Thoracic aorta (tissue), 2 donors: ENCODE measurements at regions not wholly inside any gene's neighbourhood (a gene's known extent, or its start where the extent isn't known, plus 50 kb on each side); places are given as distances from the start of the nearest gene placed in this dataset.

Source experiments
- ATAC-seq: fragments of 150-250 bp; one replicate; pipeline ENCODE4 v1.8.0; 2017; ENCODE audit warnings: low read depth; ENCODE audit not compliant: insufficient number of reproducible peaks, low FRiP score
- DNase-seq: peaks from one replicate; pipeline ENCODE4 v3.0.0-alpha.2; 2020; ENCODE audit warnings: low spot score
- H3K27ac ChIP-seq, 2 donors: fragments of 200-600 bp; sonication (generic); 1 replicate in 1 of 2; 2 replicates in 1 of 2; pipeline ENCODE4 v1.5.1; 2016; ENCODE audit warnings: mild to moderate bottlenecking in 2 of 2, moderate library complexity in 2 of 2
- H3K27me3 ChIP-seq: fragments of 200-600 bp; sonication (generic); replicated peaks from 2 replicates; pipeline ENCODE4 v1.6.0; 2016; ENCODE audit warnings: mild to moderate bottlenecking; ENCODE audit not compliant: insufficient read depth
- H3K36me3 ChIP-seq: fragments of 200-600 bp; sonication (generic); one replicate; pipeline ENCODE4 v1.5.1; 2016
- H3K4me1 ChIP-seq, 2 donors: fragments of 200-600 bp; sonication (generic); 1 replicate in 1 of 2; 2 replicates in 1 of 2; pipeline versions ENCODE4 v1.5.1 to v1.6.0; 2016; ENCODE audit warnings: low read depth in 2 of 2, mild to moderate bottlenecking in 1 of 2; ENCODE audit not compliant: control insufficient read depth in 1 of 2
- H3K4me3 ChIP-seq: fragments of 200-600 bp; sonication (generic); 2 replicates; pipeline ENCODE4 v1.5.1; 2016; ENCODE audit warnings: mild to moderate bottlenecking
- H3K9me3 ChIP-seq: fragments of 200-600 bp; sonication (generic); 2 replicates; pipeline ENCODE4 v1.5.1; 2016
- TF ChIP-seq, protein P1 (sequence below): fragments of 200-600 bp; sonication (generic); IDR thresholded peaks from one replicate; pipeline ENCODE4 v1.5.1; 2019; ENCODE audit warnings: antibody characterized with exemption

DNA sequence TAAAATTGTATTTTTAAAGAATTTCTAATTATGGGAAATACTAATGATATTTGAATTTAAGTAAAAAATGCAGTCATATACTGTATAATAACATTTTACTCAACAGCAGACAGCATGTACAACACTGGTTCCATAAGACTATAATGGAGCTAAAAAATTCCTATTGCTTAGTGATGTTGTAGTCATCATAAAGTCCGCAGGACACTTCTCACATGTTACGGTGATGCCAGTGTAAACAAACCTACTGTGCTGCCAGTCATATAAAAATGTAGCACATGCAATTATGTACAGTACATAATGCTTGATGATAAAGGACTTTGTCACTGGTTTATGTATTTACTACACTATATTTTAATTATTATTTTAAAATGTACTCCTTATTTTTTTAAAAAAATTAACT, 629.3 kb downstream of the IPMK start:
- no peaks in the 10 kb centered on the region for H3K27me3 ChIP-seq
- H3K4me1 ChIP-seq = no peaks in the 10 kb centered on the region
- DNase-seq = no peak
- H3K4me3 ChIP-seq = no peak overlapping the region
- H3K27ac ChIP-seq = no peak overlapping the region
- ATAC-seq = no peak
- no peaks in the 10 kb centered on the region for H3K36me3 ChIP-seq
- TF ChIP-seq, protein P1, sequence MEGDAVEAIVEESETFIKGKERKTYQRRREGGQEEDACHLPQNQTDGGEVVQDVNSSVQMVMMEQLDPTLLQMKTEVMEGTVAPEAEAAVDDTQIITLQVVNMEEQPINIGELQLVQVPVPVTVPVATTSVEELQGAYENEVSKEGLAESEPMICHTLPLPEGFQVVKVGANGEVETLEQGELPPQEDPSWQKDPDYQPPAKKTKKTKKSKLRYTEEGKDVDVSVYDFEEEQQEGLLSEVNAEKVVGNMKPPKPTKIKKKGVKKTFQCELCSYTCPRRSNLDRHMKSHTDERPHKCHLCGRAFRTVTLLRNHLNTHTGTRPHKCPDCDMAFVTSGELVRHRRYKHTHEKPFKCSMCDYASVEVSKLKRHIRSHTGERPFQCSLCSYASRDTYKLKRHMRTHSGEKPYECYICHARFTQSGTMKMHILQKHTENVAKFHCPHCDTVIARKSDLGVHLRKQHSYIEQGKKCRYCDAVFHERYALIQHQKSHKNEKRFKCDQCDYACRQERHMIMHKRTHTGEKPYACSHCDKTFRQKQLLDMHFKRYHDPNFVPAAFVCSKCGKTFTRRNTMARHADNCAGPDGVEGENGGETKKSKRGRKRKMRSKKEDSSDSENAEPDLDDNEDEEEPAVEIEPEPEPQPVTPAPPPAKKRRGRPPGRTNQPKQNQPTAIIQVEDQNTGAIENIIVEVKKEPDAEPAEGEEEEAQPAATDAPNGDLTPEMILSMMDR = no peak
- H3K9me3 ChIP-seq = no peaks in the 10 kb centered on the region

DNA sequence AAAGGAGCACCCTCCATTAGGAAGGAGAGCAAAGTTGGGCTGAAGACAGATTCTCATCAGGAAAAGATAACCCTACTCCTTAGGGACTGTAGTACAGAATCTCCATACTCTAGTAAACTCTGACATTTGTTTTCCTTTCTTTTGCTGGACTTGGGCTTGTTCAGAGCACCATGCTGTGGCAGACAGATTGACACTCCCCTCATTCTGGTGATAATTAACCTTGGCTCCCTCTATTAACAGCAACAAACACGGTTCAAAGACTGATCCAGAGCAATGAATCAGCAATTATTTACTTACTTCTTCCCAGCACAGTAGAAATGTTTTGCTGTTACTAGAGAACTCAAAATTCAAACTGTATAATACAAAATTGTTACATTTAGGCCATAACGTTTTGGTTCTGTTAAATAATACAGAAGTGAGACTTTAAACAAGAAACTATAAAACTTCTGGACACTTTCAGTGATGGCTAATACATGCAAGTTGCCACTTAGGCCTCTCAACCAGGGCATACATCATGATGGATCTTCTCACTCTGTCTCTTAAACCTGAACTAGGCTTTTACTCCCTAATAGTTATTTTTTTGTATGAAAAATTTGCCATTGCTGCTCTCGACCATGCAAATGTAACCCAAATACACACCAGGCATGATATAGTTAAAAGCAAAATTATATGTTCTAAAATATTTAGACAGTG, 639.0 kb downstream of the IPMK start:
- Histone ChIP-seq H3K4me1 (no peaks in the 10 kb centered on the region), H3K27me3 (no peaks in the 10 kb centered on the region), H3K36me3 (no peaks in the 10 kb centered on the region), H3K9me3 (no peaks in the 10 kb centered on the region), H3K4me3 (no peak overlapping the region), H3K27ac (no peak overlapping the region)
- DNase-seq (no peak), ATAC-seq (no peak)
- TF ChIP-seq, protein P1 = no peak

DNA sequence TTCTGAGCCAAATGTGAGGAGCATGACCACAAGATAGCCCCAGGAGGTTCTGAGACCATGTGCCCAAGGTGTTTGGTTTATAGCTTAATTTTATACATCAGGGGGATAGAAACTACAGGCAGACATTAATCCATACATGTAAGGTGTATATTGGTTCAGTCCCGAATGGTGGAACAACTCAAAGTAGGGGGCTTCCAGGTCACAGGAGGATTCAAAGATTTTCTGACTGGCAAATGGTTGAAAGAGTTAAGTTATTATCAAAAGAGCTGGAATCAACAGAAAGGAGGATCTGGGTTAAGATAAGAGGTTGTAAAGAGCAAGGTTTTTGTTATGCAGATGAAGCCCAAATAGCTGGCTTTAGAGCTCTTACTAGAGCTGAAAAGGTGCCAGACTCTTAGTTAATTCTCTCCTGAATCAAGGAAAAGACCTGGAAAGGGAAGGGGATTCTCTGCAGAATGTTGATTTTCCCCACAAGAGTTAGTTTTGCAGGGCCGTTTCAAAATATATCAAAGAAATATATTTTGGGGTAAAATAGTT, 640.0 kb downstream of the IPMK start:
- ATAC-seq (no peak), DNase-seq (no peak)

DNA sequence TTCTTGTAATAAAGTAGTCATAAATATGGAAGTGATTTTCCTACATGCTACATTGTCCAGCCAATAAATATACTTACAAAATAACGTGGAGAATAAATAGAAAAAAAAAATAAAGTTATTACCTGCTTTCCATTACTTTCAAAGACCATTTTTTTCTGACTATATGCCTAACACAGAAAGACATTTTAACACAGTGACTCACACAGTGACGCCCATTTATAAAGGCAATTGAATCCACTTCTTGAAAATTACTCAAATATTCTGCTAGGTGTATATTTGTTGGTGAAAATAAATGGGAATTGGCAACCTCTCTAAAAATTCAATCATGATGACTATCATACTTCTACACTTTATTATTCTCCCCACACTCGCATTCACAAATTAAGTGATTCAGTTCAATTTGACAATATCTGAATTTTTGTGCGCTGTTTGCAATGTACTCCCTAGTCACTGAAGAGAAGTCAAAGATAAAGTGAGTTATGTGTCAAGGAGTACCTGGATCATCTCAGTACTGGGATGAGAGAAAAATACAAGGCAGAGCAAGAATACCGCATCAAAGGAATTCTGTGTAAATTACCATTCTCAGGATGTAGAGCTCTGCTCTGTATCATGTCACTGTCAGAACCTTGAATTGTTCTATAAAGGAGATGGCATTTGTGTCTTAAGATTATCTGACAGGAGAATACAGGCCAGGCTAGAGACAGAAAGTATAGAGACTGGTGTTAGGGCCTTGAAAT, 642.7 kb downstream of the IPMK start:
- Histone ChIP-seq H3K36me3 (no peaks in the 10 kb centered on the region), H3K27me3 (no peaks in the 10 kb centered on the region), H3K4me3 (no peak overlapping the region), H3K4me1 (no peaks in the 10 kb centered on the region), H3K27ac (no peak overlapping the region), H3K9me3 (no peaks in the 10 kb centered on the region)
- TF ChIP-seq, protein P1 = no peak
- DNase-seq (no peak), ATAC-seq (no peak)

More for the DNA sequence above, 640.0 kb downstream of the IPMK start:
- TF ChIP-seq, protein P1 = no peak
- Histone ChIP-seq H3K27ac (no peak overlapping the region), H3K27me3 (no peaks in the 10 kb centered on the region), H3K36me3 (no peaks in the 10 kb centered on the region), H3K4me1 (no peaks in the 10 kb centered on the region), H3K4me3 (no peak overlapping the region), H3K9me3 (no peaks in the 10 kb centered on the region)

DNA sequence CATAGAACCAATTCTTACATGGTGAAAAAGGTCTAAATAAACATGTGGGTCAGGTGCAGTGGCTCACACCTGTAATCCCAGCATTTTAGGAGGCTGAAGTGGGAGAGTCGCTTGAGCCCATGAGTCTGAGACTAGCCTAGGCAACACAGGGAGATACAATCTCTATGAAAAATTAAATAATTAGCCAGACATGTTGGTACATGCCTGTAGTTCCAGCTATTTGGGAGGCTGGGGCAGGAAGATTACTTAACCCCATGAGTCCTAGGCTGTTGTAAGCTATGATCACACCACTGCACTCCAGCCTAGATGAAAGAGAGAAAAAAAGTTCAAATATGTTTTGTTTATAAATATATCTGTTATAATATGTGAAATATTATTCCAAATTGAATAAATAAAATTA, 643.6 kb downstream of the IPMK start:
- ATAC-seq = no peak
- Histone ChIP-seq H3K4me3 (no peak overlapping the region), H3K4me1 (no peaks in the 10 kb centered on the region), H3K27ac (no peak overlapping the region), H3K9me3 (no peaks in the 10 kb centered on the region), H3K36me3 (no peaks in the 10 kb centered on the region), H3K27me3 (no peaks in the 10 kb centered on the region)
- DNase-seq = no peak
- TF ChIP-seq, protein P1 = no peak
